A673 (cell line): ENCODE measurements at regions not wholly inside any gene's neighbourhood (a gene's known extent, or its start where the extent isn't known, plus 50 kb on each side); places are given as distances from the start of the nearest gene placed in this dataset.

ENCODE experiments used
- BruUV-seq: library from RNA; stranded (reverse); fragments of 400-500 nt; replicated peaks from 2 replicates; lab custom pipeline; 2021; lab: Mats Ljungman, UMichigan
- CTCF ChIA-PET: fragments of 300-600 bp; sonication (Branson Sonifier 250); formaldehyde crosslinking; loops from one replicate; lab custom pipeline; 2022; ENCODE audit warnings: antibody characterized with exemption; lab: Charles Lee
- POLR2A ChIA-PET: fragments of 300-600 bp; sonication (Branson Sonifier 250); formaldehyde crosslinking; loops from one replicate; lab custom pipeline; 2022; ENCODE audit warnings: antibody characterized with exemption; ENCODE audit not compliant: low non-redundant PET; lab: Charles Lee
- DNase-seq: peaks from one replicate; pipeline ENCODE4 v3.0.0-alpha.2; 2015; ENCODE audit warnings: low spot score
- H3K27ac ChIP-seq: fragments of 200-600 bp; sonication (generic); 2 replicates; pipeline ENCODE4 v1.5.1; 2016; ENCODE audit warnings: mixed run types, low read depth, mild to moderate bottlenecking, mixed read lengths, antibody characterized with exemption, low read length; ENCODE audit not compliant: poor library complexity, severe bottlenecking
- H3K27me3 ChIP-seq: fragments of 200-600 bp; sonication (generic); replicated peaks from 2 replicates; pipeline ENCODE4 v1.6.1; 2017; ENCODE audit warnings: mixed run types, low read depth, mild to moderate bottlenecking, mixed read lengths, antibody characterized with exemption, low read length; ENCODE audit not compliant: insufficient read depth, poor library complexity
- H3K36me3 ChIP-seq: fragments of 200-600 bp; sonication (generic); 2 replicates; pipeline ENCODE4 v1.6.1; 2016; ENCODE audit warnings: mixed run types, mild to moderate bottlenecking, mixed read lengths, antibody characterized with exemption, low read length; ENCODE audit not compliant: insufficient read depth, poor library complexity, severe bottlenecking
- H3K4me1 ChIP-seq: fragments of 200-600 bp; sonication (generic); 2 replicates; pipeline ENCODE4 v1.6.1; 2017; ENCODE audit warnings: mixed run types, mild to moderate bottlenecking, mixed read lengths, antibody characterized with exemption, low read length; ENCODE audit not compliant: insufficient read depth, poor library complexity, severe bottlenecking
- H3K4me3 ChIP-seq: fragments of 200-600 bp; sonication (generic); 2 replicates; pipeline ENCODE4 v1.5.1; 2016; ENCODE audit warnings: low read depth, mixed run types, mild to moderate bottlenecking, mixed read lengths, low read length; ENCODE audit not compliant: poor library complexity, severe bottlenecking
- H3K9me3 ChIP-seq: fragments of 200-600 bp; sonication (generic); 2 replicates; pipeline ENCODE4 v1.6.1; 2016; ENCODE audit warnings: mixed run types, low read depth, mild to moderate bottlenecking, mixed read lengths, antibody characterized with exemption, low read length; ENCODE audit not compliant: poor library complexity, severe bottlenecking
- CTCF ChIP-seq: fragments of 300-800, 200-600 bp; sonication (generic); conservative IDR thresholded peaks from 2 replicates; pipeline ENCODE4 v1.5.1; 2017; ENCODE audit warnings: low read depth, mild to moderate bottlenecking, antibody characterized with exemption, low read length, moderate library complexity, mixed read lengths
- EZH2 ChIP-seq: fragments of 200-600 bp; sonication (generic); IDR thresholded peaks from 2 replicates; pipeline ENCODE4 v1.6.1; 2017; ENCODE audit warnings: borderline replicate concordance, low read depth, mild to moderate bottlenecking, mixed read lengths, antibody characterized with exemption, low read length; ENCODE audit not compliant: poor library complexity, severe bottlenecking
- intact Hi-C: fragments of 100-400 bp; cut with micrococcal nuclease; formaldehyde crosslinking; loops from one replicate; pipeline ENCODE4 v1.10.0; 2022; ENCODE audit not compliant: unreplicated experiment

- Histone ChIP-seq H3K4me3 (no peak overlapping the region), H3K9me3 (no peaks in the 10 kb centered on the region), H3K27ac (no peak overlapping the region), H3K27me3 (no peaks in the 10 kb centered on the region), H3K4me1 (peaks cover 4% of the 10 kb centered on the region), H3K36me3 (no peaks in the 10 kb centered on the region)
- no peak for DNase-seq
- BruUV-seq = no TSS peak
- TF ChIP-seq EZH2 (no peak), CTCF (no peak)
- intact Hi-C loops = no loop called here
- CTCF ChIA-PET = no interaction called here
- POLR2A ChIA-PET = no interaction called here
These were observed 365.0 kb downstream of the CCER1 start for GRCh38 chr12:90589956-90590355.

- intact Hi-C loops = no loop called here
- Histone ChIP-seq H3K27ac (no peak overlapping the region), H3K9me3 (no peaks in the 10 kb centered on the region), H3K36me3 (no peaks in the 10 kb centered on the region), H3K4me3 (no peak overlapping the region), H3K27me3 (no peaks in the 10 kb centered on the region), H3K4me1 (peaks cover 4% of the 10 kb centered on the region)
- BruUV-seq = no TSS peak
- CTCF ChIA-PET = no interaction called here
- no peak for TF ChIP-seq EZH2
- DNase-seq = no peak
- POLR2A ChIA-PET = no interaction called here
These were observed 369.2 kb downstream of the CCER1 start for GRCh38 chr12:90585640-90586304.

GRCh38 chr12:90576707-90577106, 378.3 kb downstream of the CCER1 start:
- Histone ChIP-seq H3K4me1 (no peaks in the 10 kb centered on the region), H3K9me3 (no peaks in the 10 kb centered on the region), H3K36me3 (no peaks in the 10 kb centered on the region), H3K27ac (no peak overlapping the region), H3K4me3 (no peak overlapping the region), H3K27me3 (no peaks in the 10 kb centered on the region)
- DNase-seq = no peak
- TF ChIP-seq CTCF (no peak), EZH2 (no peak)
- no TSS peak for BruUV-seq
- intact Hi-C loops = no loop called here
- ChIA-PET POLR2A (no interaction called here), CTCF (no interaction called here)

- Histone ChIP-seq H3K4me3 (no peak overlapping the region), H3K9me3 (no peaks in the 10 kb centered on the region), H3K4me1 (no peaks in the 10 kb centered on the region), H3K27ac (no peak overlapping the region), H3K36me3 (no peaks in the 10 kb centered on the region), H3K27me3 (no peaks in the 10 kb centered on the region)
- no TSS peak for BruUV-seq
- CTCF ChIA-PET = no interaction called here
- no peak for TF ChIP-seq EZH2
- no peak for TF ChIP-seq CTCF
- intact Hi-C loops = no loop called here
- DNase-seq = no peak
- POLR2A ChIA-PET = no interaction called here
These were observed 379.0 kb downstream of the CCER1 start for GRCh38 chr12:90575995-90576394.
